SH-SY5Y (cell line): ENCODE measurements at regions not wholly inside any gene's neighbourhood (a gene's known extent, or its start where the extent isn't known, plus 50 kb on each side); places are given as distances from the start of the nearest gene placed in this dataset.

Experiments used
- GATA2 ChIP-seq: IDR thresholded peaks from 2 replicates; pipeline ENCODE4 v1.6.1; 2011; ENCODE audit warnings: mild to moderate bottlenecking, low read depth, low read length
- GATA3 ChIP-seq: IDR thresholded peaks from 2 replicates; pipeline ENCODE4 v1.6.1; 2011; ENCODE audit warnings: low read depth, mild to moderate bottlenecking, low read length, moderate library complexity

GRCh38 chr18:35780937-35781336, 191.5 kb upstream of the RMP24 start:
- TF ChIP-seq GATA2 (no peak), GATA3 (no peak)
